ENCODE measurements at regions not wholly inside any gene's neighbourhood (a gene's known extent, or its start where the extent isn't known, plus 50 kb on each side); places are given as distances from the start of the nearest gene placed in this dataset.
"Not testable (repeated sequence)": the region's sequence is repeated elsewhere in the genome, so short reads cannot be mapped to it uniquely, and the experiment has no call there.

GRCh38 chr10:30695481-30696236, 66.1 kb upstream of the LYZL2 start:
- peak; percentile 41 for DNase-seq

- no peak for DNase-seq
Measured at GRCh38 chr10:30694518-30695228, 65.1 kb upstream of the LYZL2 start.

DNA sequence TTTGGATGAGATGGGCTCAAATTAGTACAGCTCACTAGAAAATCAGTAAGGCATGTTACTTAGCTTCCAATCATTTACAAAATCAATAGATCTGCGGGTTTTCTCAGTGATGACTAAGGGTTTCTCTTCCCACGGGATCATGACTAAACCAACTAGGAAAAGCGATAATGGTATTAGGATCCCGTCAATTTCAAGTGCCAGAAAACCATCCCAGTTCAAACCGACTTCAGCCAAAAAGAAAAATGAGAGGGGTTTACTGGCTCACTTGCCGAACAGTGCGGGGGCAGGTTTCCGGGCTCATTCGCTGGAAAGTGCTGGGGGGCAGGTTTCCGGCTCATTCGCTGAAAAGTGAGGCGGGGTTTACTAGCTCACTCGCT, 62.1 kb upstream of the LYZL2 start:
- no peak for DNase-seq

DNA sequence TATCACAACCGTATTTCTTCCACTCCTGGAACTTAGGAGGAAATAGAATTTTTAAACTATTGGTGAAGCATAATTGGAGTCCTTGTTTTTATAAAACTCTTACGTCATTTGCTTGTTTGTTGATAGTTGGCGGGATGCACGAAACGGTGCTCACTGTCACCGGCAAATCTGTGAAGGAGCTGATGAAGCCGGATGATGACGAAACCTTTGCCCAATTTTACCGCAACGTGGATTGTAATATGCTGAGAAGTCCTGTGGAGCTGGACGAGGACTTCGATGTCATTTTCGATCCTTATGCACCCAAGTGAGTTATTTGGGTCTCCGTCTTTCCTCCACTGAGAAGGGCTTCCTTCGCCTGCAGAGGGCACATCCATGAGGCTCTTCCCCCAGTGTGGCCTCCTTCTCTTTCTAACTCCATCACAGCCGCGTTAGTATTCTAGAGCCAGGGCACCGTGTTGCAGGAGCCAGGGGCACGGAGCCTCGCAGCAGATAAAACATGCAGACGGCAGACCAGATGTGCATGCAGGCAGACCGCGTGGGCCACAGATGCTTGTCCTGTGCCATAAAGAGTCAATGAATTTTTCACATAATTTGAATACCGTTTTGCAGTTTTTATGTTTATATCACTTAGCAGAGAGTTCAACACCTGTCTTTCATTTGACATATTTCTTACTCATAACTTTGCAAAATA, 61.5 kb upstream of the LYZL2 start:
- not testable (repeated sequence) for DNase-seq

DNA sequence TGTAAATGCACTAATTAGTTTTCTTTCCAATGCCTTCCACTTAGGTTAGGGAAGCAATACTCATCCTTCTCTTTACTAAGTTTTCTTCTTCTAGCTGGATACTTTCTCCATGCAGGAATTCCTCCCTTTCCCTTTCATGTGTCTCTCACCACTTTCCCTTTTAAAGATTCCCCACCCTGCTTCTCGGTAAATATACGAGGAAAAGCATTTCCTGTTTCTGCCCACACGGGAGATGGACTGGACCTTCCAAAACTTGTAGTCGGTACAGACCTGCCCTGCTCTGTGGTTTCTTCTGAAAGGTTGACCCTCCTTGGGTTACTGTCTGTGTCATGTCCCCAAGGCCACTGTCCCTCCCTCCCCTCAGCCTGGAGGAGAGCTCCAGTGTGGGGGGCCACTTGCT, 58.9 kb upstream of the LYZL2 start:
- no peak for DNase-seq

- DNase-seq = peak; percentile 80
Measured at GRCh38 chr10:30687698-30688213, 58.2 kb upstream of the LYZL2 start.

DNA sequence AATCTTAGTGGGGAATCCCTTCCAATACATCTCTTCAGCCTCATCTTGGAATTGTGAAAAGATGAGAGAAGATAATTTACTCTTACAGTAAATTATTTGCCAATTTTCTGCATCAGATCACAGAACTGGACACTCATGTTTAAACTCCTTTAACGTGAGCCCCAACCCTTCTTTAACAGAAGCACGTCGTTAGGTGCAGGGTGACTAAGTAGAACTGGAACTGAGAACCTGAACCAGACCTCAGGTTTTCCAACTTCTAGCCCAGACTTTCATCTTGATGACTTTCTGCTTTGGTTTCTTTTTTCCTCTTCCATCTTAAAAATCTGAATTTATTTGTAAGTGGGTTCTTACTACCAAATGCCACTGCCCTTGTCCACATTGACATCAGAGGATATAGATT, 57.2 kb upstream of the LYZL2 start:
- no peak for DNase-seq

DNA sequence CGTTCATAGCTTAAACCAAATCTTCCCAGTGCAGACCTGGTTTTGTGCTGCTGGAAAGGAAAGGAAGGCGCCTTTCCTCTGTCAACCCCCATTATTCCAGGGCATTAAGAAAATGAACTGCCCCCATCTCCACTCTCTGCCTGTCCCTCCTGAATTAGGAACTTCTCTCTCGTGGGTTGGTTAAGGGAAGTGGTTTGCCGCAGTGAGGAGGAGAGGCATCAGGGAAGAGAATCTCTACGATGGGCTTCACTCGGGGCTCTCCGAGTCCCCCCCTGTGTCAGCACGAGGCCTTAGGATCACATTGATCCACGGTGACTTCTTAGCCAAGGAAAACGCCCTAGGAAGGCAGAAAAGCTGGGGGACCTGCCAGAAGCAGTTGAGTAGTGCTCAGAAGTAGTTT, 53.9 kb upstream of the LYZL2 start:
- DNase-seq = no peak

DNA sequence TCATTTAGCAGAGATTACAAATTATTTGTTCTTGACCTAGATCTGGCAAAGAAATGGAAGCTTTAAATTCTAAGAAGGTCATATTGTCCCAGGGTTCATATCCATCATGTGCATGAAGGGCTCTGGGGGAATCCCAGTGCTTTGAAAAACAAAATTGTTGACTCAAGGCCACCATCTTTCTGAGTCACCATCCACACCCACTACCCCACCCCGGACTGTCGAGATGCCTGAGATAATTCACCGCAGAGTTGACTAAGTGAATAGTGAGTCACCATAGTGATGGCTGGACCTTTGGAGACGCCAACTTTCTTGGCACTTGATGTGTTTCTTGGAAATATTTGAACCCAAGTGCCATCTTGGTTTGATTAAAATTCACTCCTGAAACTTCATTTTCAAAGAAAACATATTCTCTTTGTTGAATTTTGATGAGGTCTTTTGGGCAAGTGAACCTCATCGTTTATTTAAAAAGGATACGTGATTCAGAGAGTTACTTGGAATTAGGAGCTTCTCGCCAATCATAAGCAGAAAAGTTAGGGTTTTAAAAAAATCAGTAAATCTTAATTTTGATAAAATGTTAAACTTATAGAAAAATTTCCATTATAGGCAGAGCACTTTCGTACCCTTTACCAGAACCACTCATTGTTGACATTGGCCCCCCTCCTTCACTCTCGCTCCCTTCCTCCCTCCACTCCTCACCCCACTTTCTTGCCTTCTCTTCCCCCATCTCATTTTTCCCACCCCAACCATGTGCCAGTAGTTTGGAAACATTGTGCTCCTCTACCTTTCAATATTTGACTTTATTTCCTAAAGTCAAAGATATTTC, 53.0 kb upstream of the LYZL2 start:
- DNase-seq = peak; percentile 87

GRCh38 chr10:30680908-30681307, 51.4 kb upstream of the LYZL2 start:
- DNase-seq = no peak
